ENCODE measurements at regions not wholly inside any gene's neighbourhood (a gene's known extent, or its start where the extent isn't known, plus 50 kb on each side); places are given as distances from the start of the nearest gene placed in this dataset.

DNA sequence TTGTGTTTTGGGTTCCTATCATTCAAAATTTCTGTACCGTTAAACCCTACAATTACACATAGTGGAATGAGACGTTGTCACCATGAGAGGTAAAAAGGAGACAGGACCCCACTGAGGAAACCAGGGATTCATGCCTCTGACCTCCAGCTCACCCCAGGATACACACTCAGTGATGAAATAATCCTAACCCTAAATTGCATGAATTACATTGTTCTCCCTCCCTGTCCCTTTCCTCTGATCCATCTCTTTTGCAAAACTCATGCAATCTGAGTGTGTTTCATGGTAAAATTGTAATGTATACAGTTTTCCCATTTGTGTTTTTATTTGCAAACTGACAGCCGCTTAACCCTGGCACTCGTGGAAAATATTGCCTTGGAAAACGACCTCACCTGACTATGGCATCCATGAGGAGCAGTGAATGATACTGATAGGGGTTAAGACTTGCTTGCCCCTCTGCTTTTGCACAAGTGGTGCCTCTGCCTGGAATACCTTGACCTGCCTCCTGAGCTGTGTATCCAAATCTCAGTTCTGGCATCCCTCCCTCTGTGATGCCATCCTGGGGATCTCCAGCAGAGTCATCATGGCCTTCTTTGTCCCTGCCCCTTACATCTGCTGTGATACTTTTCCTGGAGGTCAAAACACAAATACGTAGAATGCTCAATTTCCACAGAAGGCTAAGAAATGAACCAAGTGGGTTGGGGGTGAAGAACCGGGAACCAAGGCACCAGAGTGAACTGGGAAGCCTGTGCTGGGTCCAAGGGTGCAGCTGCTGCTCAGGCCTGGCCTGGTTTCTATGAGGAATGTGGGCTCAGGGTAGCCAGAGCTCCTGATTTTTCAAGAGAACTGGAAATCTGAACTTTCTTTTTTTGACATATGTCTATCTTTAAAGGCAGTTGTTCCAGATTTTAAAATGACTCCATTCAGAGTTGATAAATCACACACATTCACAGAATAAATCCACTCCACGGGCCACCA, 211.6 kb upstream of the ZNF217 start:
- no peak for TF ChIP-seq TEAD4 (IDR thresholded peaks at IDR 0.05)
- TF ChIP-seq, protein P1, sequence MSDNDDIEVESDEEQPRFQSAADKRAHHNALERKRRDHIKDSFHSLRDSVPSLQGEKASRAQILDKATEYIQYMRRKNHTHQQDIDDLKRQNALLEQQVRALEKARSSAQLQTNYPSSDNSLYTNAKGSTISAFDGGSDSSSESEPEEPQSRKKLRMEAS (IDR thresholded peaks at IDR 0.05) = no peak
- TF ChIP-seq FOXM1 (IDR thresholded peaks at IDR 0.05; ENCODE audit: borderline replicate concordance, low read depth) = no peak
- TF ChIP-seq REST (IDR thresholded peaks at IDR 0.05; ENCODE audit: low read depth) = no peak
- no peak for TF ChIP-seq EGR1 (IDR thresholded peaks at IDR 0.05)
- TF ChIP-seq ZBTB7A (IDR thresholded peaks at IDR 0.05; ENCODE audit: low read depth) = no peak
- no peak for TF ChIP-seq YY1 (IDR thresholded peaks at IDR 0.05; ENCODE audit: low read depth)
- TF ChIP-seq TAF1 (IDR thresholded peaks at IDR 0.05; ENCODE audit: low read depth) = no peak
- TF ChIP-seq, protein P2, sequence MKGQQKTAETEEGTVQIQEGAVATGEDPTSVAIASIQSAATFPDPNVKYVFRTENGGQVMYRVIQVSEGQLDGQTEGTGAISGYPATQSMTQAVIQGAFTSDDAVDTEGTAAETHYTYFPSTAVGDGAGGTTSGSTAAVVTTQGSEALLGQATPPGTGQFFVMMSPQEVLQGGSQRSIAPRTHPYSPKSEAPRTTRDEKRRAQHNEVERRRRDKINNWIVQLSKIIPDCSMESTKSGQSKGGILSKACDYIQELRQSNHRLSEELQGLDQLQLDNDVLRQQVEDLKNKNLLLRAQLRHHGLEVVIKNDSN (IDR thresholded peaks at IDR 0.05) = no peak
- no peak for TF ChIP-seq RAD21 (IDR thresholded peaks at IDR 0.05; ENCODE audit: low read depth)
- no peak for TF ChIP-seq EP300 (IDR thresholded peaks at IDR 0.05; ENCODE audit: borderline replicate concordance)
- no peak for TF ChIP-seq CREB1 (IDR thresholded peaks at IDR 0.05; ENCODE audit: low read depth)
- no peak for TF ChIP-seq NFIC (IDR thresholded peaks at IDR 0.05)
- no peak for TF ChIP-seq CEBPB (IDR thresholded peaks at IDR 0.05)
- TF ChIP-seq TCF12 (IDR thresholded peaks at IDR 0.05; ENCODE audit: low read depth) = no peak

- no peak for TF ChIP-seq TEAD4 (IDR thresholded peaks at IDR 0.05)
- TF ChIP-seq TCF12 (IDR thresholded peaks at IDR 0.05; ENCODE audit: low read depth) = no peak
- no peak for TF ChIP-seq TAF1 (IDR thresholded peaks at IDR 0.05; ENCODE audit: low read depth)
- TF ChIP-seq CEBPB (IDR thresholded peaks at IDR 0.05) = no peak
- no peak for TF ChIP-seq FOXM1 (IDR thresholded peaks at IDR 0.05; ENCODE audit: borderline replicate concordance, low read depth)
- TF ChIP-seq EGR1 (IDR thresholded peaks at IDR 0.05) = no peak
- TF ChIP-seq, protein P2 (IDR thresholded peaks at IDR 0.05) = no peak
- TF ChIP-seq ZBTB7A (IDR thresholded peaks at IDR 0.05; ENCODE audit: low read depth) = no peak
- TF ChIP-seq, protein P1 (IDR thresholded peaks at IDR 0.05) = no peak
- no peak for TF ChIP-seq RAD21 (IDR thresholded peaks at IDR 0.05; ENCODE audit: low read depth)
- no peak for TF ChIP-seq REST (IDR thresholded peaks at IDR 0.05; ENCODE audit: low read depth)
- no peak for TF ChIP-seq YY1 (IDR thresholded peaks at IDR 0.05; ENCODE audit: low read depth)
These were observed 210.0 kb upstream of the ZNF217 start for GRCh38 chr20:53803492-53804155.

GRCh38 chr20:53801609-53802370, 208.2 kb upstream of the ZNF217 start:
- TF ChIP-seq CREB1 (IDR thresholded peaks at IDR 0.05; ENCODE audit: low read depth) (no peak), NFIC (IDR thresholded peaks at IDR 0.05) (no peak), ZBTB7A (IDR thresholded peaks at IDR 0.05; ENCODE audit: low read depth) (no peak), TAF1 (IDR thresholded peaks at IDR 0.05; ENCODE audit: low read depth) (no peak), CEBPB (IDR thresholded peaks at IDR 0.05) (no peak), FOXM1 (IDR thresholded peaks at IDR 0.05; ENCODE audit: borderline replicate concordance, low read depth) (no peak), RAD21 (IDR thresholded peaks at IDR 0.05; ENCODE audit: low read depth) (no peak), YY1 (IDR thresholded peaks at IDR 0.05; ENCODE audit: low read depth) (no peak), REST (IDR thresholded peaks at IDR 0.05; ENCODE audit: low read depth) (no peak), EP300 (IDR thresholded peaks at IDR 0.05; ENCODE audit: borderline replicate concordance) (no peak), EGR1 (IDR thresholded peaks at IDR 0.05) (no peak), TEAD4 (IDR thresholded peaks at IDR 0.05) (no peak), TCF12 (IDR thresholded peaks at IDR 0.05; ENCODE audit: low read depth) (no peak)
- TF ChIP-seq, protein P1 (IDR thresholded peaks at IDR 0.05) = no peak
- TF ChIP-seq, protein P2 (IDR thresholded peaks at IDR 0.05) = no peak

Measured in Ishikawa (cell line).